OCI-LY3 (cell line): ENCODE measurements at regions not wholly inside any gene's neighbourhood (a gene's known extent, or its start where the extent isn't known, plus 50 kb on each side); places are given as distances from the start of the nearest gene placed in this dataset.

Source experiments
- H2AFZ ChIP-seq: fragments of 200-600, 300-600 bp; shearing (Covaris generic); 2 replicates; pipeline ENCODE4 v1.6.0; 2014; ENCODE audit warnings: antibody characterized with exemption, low read depth, low read length
- H3K27ac ChIP-seq: fragments of 200-600, 300-600 bp; sonication (generic); 2 replicates; pipeline ENCODE4 v1.5.1; 2014; ENCODE audit warnings: mild to moderate bottlenecking, low read length, moderate library complexity, mixed read lengths
- H3K27me3 ChIP-seq: fragments of 200-600, 300-600 bp; sonication (generic); 2 replicates; pipeline ENCODE4 v1.6.1; 2014; ENCODE audit warnings: low read depth, low read length, mixed read lengths
- H3K36me3 ChIP-seq: fragments of 200-600, 300-600 bp; sonication (generic); replicated peaks from 2 replicates; pipeline ENCODE3; 2014; ENCODE audit warnings: low read depth, low read length, mixed read lengths
- H3K4me1 ChIP-seq: fragments of 300-600, 200-600 bp; sonication (generic); 2 replicates; pipeline ENCODE4 v1.6.1; 2014; ENCODE audit warnings: low read length, mixed read lengths
- H3K4me2 ChIP-seq: fragments of 200-600, 300-600 bp; sonication (generic); 2 replicates; pipeline ENCODE4 v1.6.1; 2014; ENCODE audit warnings: low read length, mixed read lengths
- H3K4me3 ChIP-seq: fragments of 300-600, 200-600 bp; sonication (generic); 2 replicates; pipeline ENCODE4 v1.5.1; 2014; ENCODE audit warnings: antibody characterized with exemption, mild to moderate bottlenecking, low read length, moderate library complexity
- H3K79me2 ChIP-seq: fragments of 300-600, 200-600 bp; shearing (Covaris generic); 2 replicates; pipeline ENCODE4 v1.6.1; 2014; ENCODE audit warnings: mild to moderate bottlenecking, low read length, mixed read lengths
- H3K9ac ChIP-seq: fragments of 300-600, 200-600 bp; shearing (Covaris generic); 2 replicates; pipeline ENCODE4 v1.6.0; 2014; ENCODE audit warnings: mild to moderate bottlenecking, low read length, moderate library complexity
- H3K9me3 ChIP-seq: fragments of 200-600, 300-600 bp; shearing (Covaris generic); 2 replicates; pipeline ENCODE4 v1.6.1; 2014; ENCODE audit warnings: low read length, mixed read lengths; ENCODE audit not compliant: insufficient read depth
- H4K20me1 ChIP-seq: fragments of 200-600, 300-600 bp; sonication (generic); 2 replicates; pipeline ENCODE4 v1.6.1; 2016; ENCODE audit warnings: low read length, mixed read lengths; ENCODE audit not compliant: insufficient read depth
- CTCF ChIP-seq: fragments of 200-600, 300-600 bp; sonication (generic); IDR thresholded peaks from 2 replicates; pipeline ENCODE4 v1.5.1; 2014; ENCODE audit warnings: antibody characterized with exemption, low read length, low read depth
- EZH2phosphoT487 ChIP-seq: fragments of 200-600 bp; shearing (Covaris generic); IDR thresholded peaks from 2 replicates; pipeline ENCODE4 v1.6.1; 2018; ENCODE audit warnings: antibody characterized with exemption, mixed run types, low read depth

DNA sequence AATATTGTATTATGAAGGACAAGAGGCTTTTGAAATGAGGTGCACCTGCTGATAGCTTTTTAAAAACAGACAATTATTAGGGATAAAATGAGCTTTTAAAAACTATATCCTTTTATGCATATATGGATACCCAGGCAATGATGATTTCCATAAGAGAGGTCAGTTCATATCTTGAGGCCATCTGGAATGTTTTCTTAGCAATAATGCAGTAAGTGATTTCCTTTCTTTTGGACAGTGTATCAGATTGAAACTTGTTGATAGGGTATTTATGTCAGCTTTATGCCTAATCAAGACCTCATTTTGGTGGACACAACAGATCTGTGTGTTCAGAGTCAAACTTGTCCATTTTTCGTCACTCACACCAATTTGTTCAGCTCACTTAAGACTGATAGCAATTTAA lies 413.5 kb upstream of the WWC1 start:
- Histone ChIP-seq H2AFZ (no peak overlapping the region), H3K9ac (no peak overlapping the region), H3K4me2 (no peak overlapping the region), H3K27me3 (peaks cover 4% of the 10 kb centered on the region; the same call in 1 of the 2 replicates), H3K79me2 (no peaks in the 10 kb centered on the region), H3K9me3 (no peaks in the 10 kb centered on the region), H3K27ac (no peak overlapping the region), H3K36me3 (no peaks in the 10 kb centered on the region), H3K4me1 (no peaks in the 10 kb centered on the region), H3K4me3 (no peak overlapping the region), H4K20me1 (no peaks in the 10 kb centered on the region)
- no peak for TF ChIP-seq CTCF
- TF ChIP-seq EZH2phosphoT487: no peak

DNA sequence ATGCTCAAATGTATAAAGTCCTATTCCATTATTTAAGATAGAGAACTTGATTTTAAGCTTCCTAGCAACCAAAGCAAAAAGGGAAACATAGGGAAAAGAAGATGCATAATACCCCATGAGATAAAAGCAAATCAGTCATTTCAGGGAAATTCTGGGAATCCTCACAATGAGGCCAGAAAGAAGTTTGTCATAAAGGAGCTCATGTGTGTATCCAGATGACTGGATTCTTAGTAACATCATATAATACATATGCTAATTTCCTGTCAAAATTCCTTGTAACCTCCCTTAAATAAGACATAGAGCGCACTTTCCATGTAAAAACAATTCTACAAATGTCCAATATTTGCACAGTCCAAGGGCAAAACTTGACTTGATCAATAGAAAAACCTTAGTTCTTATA lies 411.0 kb upstream of the WWC1 start:
- Histone ChIP-seq H2AFZ (no peak overlapping the region), H3K27me3 (peaks cover 4% of the 10 kb centered on the region; the same call in 1 of the 2 replicates)
- TF ChIP-seq CTCF: no peak
- TF ChIP-seq EZH2phosphoT487: no peak

GRCh38 chr5:167881041-167881440 lies 410.4 kb upstream of the WWC1 start:
- no peaks in the 10 kb centered on the region for H3K4me1 ChIP-seq
- H3K27me3 ChIP-seq: peaks cover 4% of the 10 kb centered on the region; the same call in 1 of the 2 replicates
- H4K20me1 ChIP-seq: no peaks in the 10 kb centered on the region
- H3K79me2 ChIP-seq: no peaks in the 10 kb centered on the region
- no peak overlapping the region for H3K27ac ChIP-seq
- H3K9ac ChIP-seq: no peak overlapping the region
- no peak for TF ChIP-seq EZH2phosphoT487
- TF ChIP-seq CTCF: no peak
- no peak overlapping the region for H2AFZ ChIP-seq
- H3K4me2 ChIP-seq: no peak overlapping the region
- no peaks in the 10 kb centered on the region for H3K36me3 ChIP-seq
- H3K9me3 ChIP-seq: no peaks in the 10 kb centered on the region
- no peak overlapping the region for H3K4me3 ChIP-seq

More for the DNA sequence above, 411.0 kb upstream of the WWC1 start:
- H3K4me2 ChIP-seq: no peak overlapping the region
- H3K79me2 ChIP-seq: no peaks in the 10 kb centered on the region
- no peaks in the 10 kb centered on the region for H4K20me1 ChIP-seq
- H3K4me1 ChIP-seq: no peaks in the 10 kb centered on the region
- no peak overlapping the region for H3K27ac ChIP-seq
- no peak overlapping the region for H3K4me3 ChIP-seq
- H3K9ac ChIP-seq: no peak overlapping the region
- H3K36me3 ChIP-seq: no peaks in the 10 kb centered on the region
- no peaks in the 10 kb centered on the region for H3K9me3 ChIP-seq

- H3K27ac ChIP-seq: no peak overlapping the region
- no peak overlapping the region for H2AFZ ChIP-seq
- H3K4me3 ChIP-seq: no peak overlapping the region
- no peak for TF ChIP-seq CTCF
- TF ChIP-seq EZH2phosphoT487: no peak
- no peaks in the 10 kb centered on the region for H3K4me1 ChIP-seq
- peaks cover 4% of the 10 kb centered on the region; the same call in 1 of the 2 replicates for H3K27me3 ChIP-seq
- H3K9me3 ChIP-seq: no peaks in the 10 kb centered on the region
- H3K36me3 ChIP-seq: no peaks in the 10 kb centered on the region
- H3K9ac ChIP-seq: no peak overlapping the region
- H3K79me2 ChIP-seq: no peaks in the 10 kb centered on the region
- H3K4me2 ChIP-seq: no peak overlapping the region
- H4K20me1 ChIP-seq: no peaks in the 10 kb centered on the region
Observed at GRCh38 chr5:167886196-167886595, 405.2 kb upstream of the WWC1 start.
